HPDE6-E6E7 (cell line): ENCODE measurements at regions not wholly inside any gene's neighbourhood (a gene's known extent, or its start where the extent isn't known, plus 50 kb on each side); places are given as distances from the start of the nearest gene placed in this dataset.

Experiments
- DNase-seq: peaks from one replicate; pipeline ENCODE4 v3.0.0; 2011; ENCODE audit warnings: missing footprints; ENCODE audit errors: extremely low spot score

GRCh38 chr3:164577667-164578210 lies 500.6 kb downstream of the SI start:
- DNase-seq: no peak

GRCh38 chr3:164572436-164572835 lies 505.9 kb downstream of the SI start:
- no peak for DNase-seq

GRCh38 chr3:164550857-164551256 lies 527.4 kb downstream of the SI start:
- DNase-seq: no peak

- no peak for DNase-seq
Observed at GRCh38 chr3:164539215-164539614, 539.1 kb downstream of the SI start.

GRCh38 chr3:164537485-164537884 lies 540.8 kb downstream of the SI start:
- no peak for DNase-seq

GRCh38 chr3:164533275-164533674 lies 545.0 kb downstream of the SI start:
- no peak for DNase-seq

GRCh38 chr3:164526250-164526649 lies 552.0 kb downstream of the SI start:
- DNase-seq: no peak

GRCh38 chr3:164524201-164524600 lies 554.1 kb downstream of the SI start:
- no peak for DNase-seq

GRCh38 chr3:164522073-164522763 lies 556.1 kb downstream of the SI start:
- DNase-seq: no peak

- DNase-seq: no peak
Observed at GRCh38 chr3:164521644-164522043, 556.7 kb downstream of the SI start.

- no peak for DNase-seq
Observed at GRCh38 chr3:164521139-164521538, 557.2 kb downstream of the SI start.

GRCh38 chr3:164515256-164515655 lies 563.0 kb downstream of the SI start:
- DNase-seq: no peak

- no peak for DNase-seq
Observed at GRCh38 chr3:164514576-164514975, 563.7 kb downstream of the SI start.

- no peak for DNase-seq
Observed at GRCh38 chr3:164507886-164508285, 570.4 kb downstream of the SI start.

- no peak for DNase-seq
Observed at GRCh38 chr3:164498917-164499316, 579.4 kb downstream of the SI start.

GRCh38 chr3:164488893-164489292 lies 589.4 kb downstream of the SI start:
- DNase-seq: no peak

GRCh38 chr3:164486150-164486549 lies 592.1 kb downstream of the SI start:
- DNase-seq: no peak

- DNase-seq: no peak
Observed at GRCh38 chr3:164479978-164480377, 598.3 kb downstream of the SI start.

- DNase-seq: no peak
Observed at GRCh38 chr3:164479406-164479805, 598.9 kb downstream of the SI start.

GRCh38 chr3:164478323-164478722 lies 600.0 kb downstream of the SI start:
- no peak for DNase-seq

- DNase-seq: no peak
Observed at GRCh38 chr3:164477403-164477802, 600.9 kb downstream of the SI start.

GRCh38 chr3:164476631-164477030 lies 601.7 kb downstream of the SI start:
- DNase-seq: no peak

GRCh38 chr3:164470471-164470870 lies 607.8 kb downstream of the SI start:
- DNase-seq: no peak

GRCh38 chr3:164468055-164468454 lies 610.2 kb downstream of the SI start:
- no peak for DNase-seq
